Fibroblast of skin of back (primary cell): ENCODE measurements at regions not wholly inside any gene's neighbourhood (a gene's known extent, or its start where the extent isn't known, plus 50 kb on each side); places are given as distances from the start of the nearest gene placed in this dataset.
"Not testable (repeated sequence)": the region's sequence is repeated elsewhere in the genome, so short reads cannot be mapped to it uniquely, and the experiment has no call there.

ENCODE experiments used
- DNase-seq: peaks from one replicate; pipeline ENCODE4 v3.0.0-alpha.2; 2013

GRCh38 chr13:62207388-62207787, 791.7 kb upstream of the PCDH20 start:
- DNase-seq, result no peak

- peak; percentile 2 for DNase-seq
Measured at GRCh38 chr13:62206165-62206564, 790.5 kb upstream of the PCDH20 start.

- DNase-seq, result no peak
Measured at GRCh38 chr13:62205273-62205672, 789.6 kb upstream of the PCDH20 start.

GRCh38 chr13:62194371-62194770, 778.7 kb upstream of the PCDH20 start:
- no peak for DNase-seq

GRCh38 chr13:62193919-62194318, 778.3 kb upstream of the PCDH20 start:
- no peak for DNase-seq

- DNase-seq, result no peak
Measured at GRCh38 chr13:62185631-62186255, 770.1 kb upstream of the PCDH20 start.

- DNase-seq, result no peak
Measured at GRCh38 chr13:62176051-62176450, 760.4 kb upstream of the PCDH20 start.

- DNase-seq, result no peak
Measured at GRCh38 chr13:62173958-62174357, 758.3 kb upstream of the PCDH20 start.

GRCh38 chr13:62171697-62172096, 756.0 kb upstream of the PCDH20 start:
- peak; percentile 0 for DNase-seq

GRCh38 chr13:62168891-62169290, 753.2 kb upstream of the PCDH20 start:
- DNase-seq, result no peak

- DNase-seq, result no peak
Measured at GRCh38 chr13:62167650-62168172, 752.1 kb upstream of the PCDH20 start.

GRCh38 chr13:62162860-62163259, 747.2 kb upstream of the PCDH20 start:
- no peak for DNase-seq

GRCh38 chr13:62158520-62158919, 742.9 kb upstream of the PCDH20 start:
- DNase-seq, result no peak

- not testable (repeated sequence) for DNase-seq
Measured at GRCh38 chr13:62151724-62152123, 736.1 kb upstream of the PCDH20 start.

- no peak for DNase-seq
Measured at GRCh38 chr13:62142048-62142447, 726.4 kb upstream of the PCDH20 start.

- no peak for DNase-seq
Measured at GRCh38 chr13:62139597-62139996, 723.9 kb upstream of the PCDH20 start.

GRCh38 chr13:62137629-62138405, 722.2 kb upstream of the PCDH20 start:
- DNase-seq, result no peak

GRCh38 chr13:62131604-62132003, 716.0 kb upstream of the PCDH20 start:
- DNase-seq, result no peak

GRCh38 chr13:62130062-62130970, 714.7 kb upstream of the PCDH20 start:
- DNase-seq, result no peak

- DNase-seq, result no peak
Measured at GRCh38 chr13:62129000-62129551, 713.4 kb upstream of the PCDH20 start.

- no peak for DNase-seq
Measured at GRCh38 chr13:62126400-62126799, 710.8 kb upstream of the PCDH20 start.

- DNase-seq, result no peak
Measured at GRCh38 chr13:62125451-62125850, 709.8 kb upstream of the PCDH20 start.

- DNase-seq, result no peak
Measured at GRCh38 chr13:62123409-62123808, 707.8 kb upstream of the PCDH20 start.
